Duodenal mucosa (tissue), 2 donors: ENCODE measurements at regions not wholly inside any gene's neighbourhood (a gene's known extent, or its start where the extent isn't known, plus 50 kb on each side); places are given as distances from the start of the nearest gene placed in this dataset.

Experiments
- H3K27ac ChIP-seq: one replicate; pipeline ENCODE4 v1.7.0; 2013; ENCODE audit warnings: low read depth, low read length
- H3K27me3 ChIP-seq, 2 donors: one replicate each; pipeline ENCODE4 v1.7.0; 2013; ENCODE audit warnings: low read length in 2 of 2, control low read depth in 1 of 2; ENCODE audit not compliant: insufficient read depth in 2 of 2, control insufficient read depth in 1 of 2
- H3K36me3 ChIP-seq, 2 donors: one replicate each; pipeline ENCODE4 v1.7.0; 2013; ENCODE audit warnings: low read length in 2 of 2, control low read depth in 1 of 2; ENCODE audit not compliant: insufficient read depth in 2 of 2, control insufficient read depth in 1 of 2
- H3K4me1 ChIP-seq, 2 donors: one replicate each; pipeline ENCODE4 v1.7.0; 2013; ENCODE audit warnings: low read length in 2 of 2, control low read depth in 1 of 2; ENCODE audit not compliant: insufficient read depth in 2 of 2, control insufficient read depth in 1 of 2
- H3K4me3 ChIP-seq, 2 donors: one replicate each; pipeline ENCODE4 v1.7.0; 2013; ENCODE audit warnings: low read length in 2 of 2, low read depth in 1 of 2
- H3K9ac ChIP-seq, 2 donors: one replicate each; pipeline ENCODE4 v1.7.0; 2013; ENCODE audit warnings: low read length in 2 of 2, low read depth in 1 of 2
- H3K9me3 ChIP-seq, 2 donors: one replicate each; pipeline ENCODE4 v1.7.0; 2013; ENCODE audit warnings: low read length in 2 of 2, control low read depth in 1 of 2; ENCODE audit not compliant: control insufficient read depth in 1 of 2

- Histone ChIP-seq H3K4me3 (no peak overlapping the region), H3K27me3 (no peaks in the 10 kb centered on the region), H3K27ac (no peak overlapping the region), H3K4me1 (no peaks in the 10 kb centered on the region), H3K36me3 (no peaks in the 10 kb centered on the region), H3K9ac (no peak overlapping the region), H3K9me3 (peaks cover 14 to 20% of the 10 kb centered on the region in 2 donors)
These were observed 51.8 kb downstream of the ASCL4 start for GRCh38 chr12:107826276-107826675.

GRCh38 chr12:107829271-107829670 is 54.8 kb downstream of the ASCL4 start:
- Histone ChIP-seq H3K9me3 (peaks cover 14 to 20% of the 10 kb centered on the region in 2 donors), H3K36me3 (no peaks in the 10 kb centered on the region), H3K9ac (no peak overlapping the region), H3K4me3 (no peak overlapping the region), H3K4me1 (no peaks in the 10 kb centered on the region), H3K27me3 (peaks cover 3 to 4% of the 10 kb centered on the region in 2 donors), H3K27ac (no peak overlapping the region)

- Histone ChIP-seq H3K9me3 (peaks cover 6 to 7% of the 10 kb centered on the region in 2 donors), H3K4me1 (no peaks in the 10 kb centered on the region), H3K9ac (no peak overlapping the region), H3K27me3 (peaks cover 4 to 8% of the 10 kb centered on the region in 2 donors), H3K36me3 (no peaks in the 10 kb centered on the region), H3K27ac (no peak overlapping the region), H3K4me3 (no peak overlapping the region)
These were observed 57.9 kb downstream of the ASCL4 start for GRCh38 chr12:107832441-107832840.

- Histone ChIP-seq H3K27ac (no peak overlapping the region), H3K9me3 (no peaks in the 10 kb centered on the region), H3K36me3 (no peaks in the 10 kb centered on the region), H3K27me3 (peaks cover 21 to 25% of the 10 kb centered on the region in 2 donors), H3K4me1 (peaks cover 0 to 6% of the 10 kb centered on the region in 2 donors), H3K4me3 (no peak overlapping the region), H3K9ac (no peak overlapping the region)
These were observed 65.7 kb downstream of the ASCL4 start for GRCh38 chr12:107840186-107840585.

- peaks cover 34 to 36% of the 10 kb centered on the region in 2 donors for H3K27me3 ChIP-seq
- H3K4me3 ChIP-seq = no peak overlapping the region
- no peaks in the 10 kb centered on the region for H3K36me3 ChIP-seq
- no peak overlapping the region for H3K9ac ChIP-seq
- no peak overlapping the region for H3K27ac ChIP-seq
- H3K4me1 ChIP-seq = peaks cover 0 to 6% of the 10 kb centered on the region in 2 donors
- no peaks in the 10 kb centered on the region for H3K9me3 ChIP-seq
These were observed 69.1 kb downstream of the ASCL4 start for GRCh38 chr12:107843351-107844311.

- Histone ChIP-seq H3K9me3 (no peaks in the 10 kb centered on the region), H3K27ac (no peak overlapping the region), H3K36me3 (no peaks in the 10 kb centered on the region), H3K4me1 (peaks cover 0 to 6% of the 10 kb centered on the region in 2 donors), H3K9ac (no peak overlapping the region), H3K27me3 (peaks cover 34 to 36% of the 10 kb centered on the region in 2 donors), H3K4me3 (no peak overlapping the region)
These were observed 69.9 kb downstream of the ASCL4 start for GRCh38 chr12:107844312-107844921.

- peaks cover 34 to 41% of the 10 kb centered on the region in 2 donors for H3K27me3 ChIP-seq
- peaks cover 0 to 6% of the 10 kb centered on the region in 2 donors for H3K4me1 ChIP-seq
- no peak overlapping the region for H3K9ac ChIP-seq
- H3K36me3 ChIP-seq = no peaks in the 10 kb centered on the region
- H3K4me3 ChIP-seq = no peak overlapping the region
- H3K27ac ChIP-seq = no peak overlapping the region
- H3K9me3 ChIP-seq = no peaks in the 10 kb centered on the region
These were observed 70.9 kb downstream of the ASCL4 start for GRCh38 chr12:107845226-107845979.

GRCh38 chr12:107845980-107846659 is 71.6 kb downstream of the ASCL4 start:
- Histone ChIP-seq H3K9ac (no peak overlapping the region), H3K36me3 (no peaks in the 10 kb centered on the region), H3K4me3 (no peak overlapping the region), H3K9me3 (no peaks in the 10 kb centered on the region), H3K27ac (no peak overlapping the region), H3K4me1 (peaks cover 0 to 6% of the 10 kb centered on the region in 2 donors), H3K27me3 (peaks cover 34 to 41% of the 10 kb centered on the region in 2 donors)

- H3K27me3 ChIP-seq = peaks cover 29 to 41% of the 10 kb centered on the region in 2 donors
- H3K9me3 ChIP-seq = no peaks in the 10 kb centered on the region
- H3K4me1 ChIP-seq = peaks cover 0 to 6% of the 10 kb centered on the region in 2 donors
- H3K36me3 ChIP-seq = no peaks in the 10 kb centered on the region
- no peak overlapping the region for H3K27ac ChIP-seq
- H3K4me3 ChIP-seq = no peak overlapping the region
- no peak overlapping the region for H3K9ac ChIP-seq
These were observed 72.9 kb downstream of the ASCL4 start for GRCh38 chr12:107847430-107847829.
